ENCODE measurements at regions not wholly inside any gene's neighbourhood (a gene's known extent, or its start where the extent isn't known, plus 50 kb on each side); places are given as distances from the start of the nearest gene placed in this dataset.
"Not testable (repeated sequence)": the region's sequence is repeated elsewhere in the genome, so short reads cannot be mapped to it uniquely, and the experiment has no call there.

DNA sequence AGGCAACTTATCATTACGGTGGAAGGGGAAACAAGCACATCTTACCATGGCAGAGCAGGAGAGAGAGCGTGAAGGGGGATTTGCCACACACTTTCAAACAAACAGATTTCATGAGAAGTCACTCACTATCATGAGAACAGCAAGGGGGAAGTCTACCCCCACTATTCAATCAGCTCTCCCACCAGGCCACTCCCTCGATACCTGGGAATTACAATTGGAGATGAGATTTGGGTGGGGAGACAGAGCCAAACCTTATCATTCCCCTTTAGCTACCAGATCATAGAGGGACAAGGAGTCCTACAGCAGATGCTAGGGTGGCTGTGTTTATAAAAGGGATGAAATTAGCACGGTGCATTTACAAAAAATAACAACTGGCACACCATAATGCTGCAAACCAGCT, 2149.4 kb upstream of the ACO1 start:
- no peak overlapping the region for H3K4me3 Mint-ChIP-seq
- CTCF ChIA-PET: no interaction called here
- no peak overlapping the region for H3K27ac Mint-ChIP-seq
- no peaks in the 10 kb centered on the region for H3K36me3 Mint-ChIP-seq
- DNase-seq: no peak
- H3K4me1 Mint-ChIP-seq: no peaks in the 10 kb centered on the region
- H3K9me3 Mint-ChIP-seq: no peaks in the 10 kb centered on the region
- H3K27me3 Mint-ChIP-seq: no peaks in the 10 kb centered on the region

DNA sequence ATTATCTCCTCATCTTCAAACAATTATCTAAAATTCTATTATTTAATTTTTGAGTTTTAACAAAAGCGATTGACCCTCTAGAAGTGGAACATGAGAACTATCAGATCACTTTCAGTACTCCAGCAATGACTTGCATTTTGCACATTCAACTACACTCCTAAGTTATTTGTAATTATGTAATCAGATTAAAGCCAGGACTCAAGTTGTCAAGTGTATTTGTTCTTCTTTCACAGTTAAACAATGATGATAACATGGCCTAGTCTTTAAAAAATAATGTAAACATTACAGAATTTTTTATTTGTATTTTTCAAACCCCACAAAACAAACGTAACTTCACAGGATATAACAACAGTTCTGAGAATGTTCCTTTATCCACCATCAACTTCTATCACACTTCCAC, 2148.9 kb upstream of the ACO1 start:
- DNase-seq: no peak
- no peak overlapping the region for H3K4me3 Mint-ChIP-seq
- H3K27ac Mint-ChIP-seq: no peak overlapping the region
- CTCF ChIA-PET: no interaction called here
- no peaks in the 10 kb centered on the region for H3K27me3 Mint-ChIP-seq
- H3K36me3 Mint-ChIP-seq: no peaks in the 10 kb centered on the region
- no peaks in the 10 kb centered on the region for H3K4me1 Mint-ChIP-seq
- no peaks in the 10 kb centered on the region for H3K9me3 Mint-ChIP-seq

GRCh38 chr9:30239878-30240277, 2144.6 kb upstream of the ACO1 start:
- H3K4me1 Mint-ChIP-seq: no peaks in the 10 kb centered on the region
- CTCF ChIA-PET: no interaction called here
- H3K36me3 Mint-ChIP-seq: no peaks in the 10 kb centered on the region

DNA sequence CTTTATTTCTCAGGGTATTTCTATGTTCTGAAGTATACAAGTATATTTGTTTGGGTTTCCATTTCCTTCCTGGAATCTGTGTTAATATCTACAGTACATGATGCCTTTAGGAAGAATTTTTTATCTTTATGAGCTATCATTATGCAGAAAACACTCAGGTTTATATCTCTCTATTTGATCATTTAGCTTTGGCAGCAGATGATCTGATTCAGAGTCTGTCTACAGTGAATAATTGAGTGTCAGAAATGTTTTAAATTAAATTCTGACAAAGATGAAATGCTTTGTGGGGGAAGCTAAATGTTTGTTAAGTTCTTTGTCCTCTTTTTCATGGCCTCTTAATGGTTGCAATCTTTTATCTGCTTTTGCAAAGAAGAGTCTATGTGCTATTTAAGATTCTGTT, 2141.0 kb upstream of the ACO1 start:
- Mint-ChIP-seq H3K27me3 (no peaks in the 10 kb centered on the region), H3K27ac (no peak overlapping the region), H3K4me1 (no peaks in the 10 kb centered on the region), H3K36me3 (no peaks in the 10 kb centered on the region), H3K9me3 (no peaks in the 10 kb centered on the region), H3K4me3 (no peak overlapping the region)
- CTCF ChIA-PET: no interaction called here
- DNase-seq: no peak

More at GRCh38 chr9:30239878-30240277, 2144.6 kb upstream of the ACO1 start:
- Mint-ChIP-seq H3K9me3 (no peaks in the 10 kb centered on the region), H3K4me3 (no peak overlapping the region), H3K27ac (no peak overlapping the region), H3K27me3 (no peaks in the 10 kb centered on the region)
- DNase-seq: no peak

- Mint-ChIP-seq H3K4me1 (no peaks in the 10 kb centered on the region), H3K9me3 (no peaks in the 10 kb centered on the region), H3K4me3 (no peak overlapping the region), H3K36me3 (no peaks in the 10 kb centered on the region), H3K27ac (no peak overlapping the region), H3K27me3 (no peaks in the 10 kb centered on the region)
- CTCF ChIA-PET: no interaction called here
- DNase-seq: no peak
Measured at GRCh38 chr9:30244877-30245276, 2139.6 kb upstream of the ACO1 start.

- H3K27ac Mint-ChIP-seq: no peak overlapping the region
- H3K36me3 Mint-ChIP-seq: no peaks in the 10 kb centered on the region
- no peaks in the 10 kb centered on the region for H3K9me3 Mint-ChIP-seq
- H3K27me3 Mint-ChIP-seq: no peaks in the 10 kb centered on the region
- H3K4me1 Mint-ChIP-seq: no peaks in the 10 kb centered on the region
- DNase-seq: no peak
- H3K4me3 Mint-ChIP-seq: no peak overlapping the region
- CTCF ChIA-PET: no interaction called here
Measured at GRCh38 chr9:30250872-30251271, 2133.6 kb upstream of the ACO1 start.

DNA sequence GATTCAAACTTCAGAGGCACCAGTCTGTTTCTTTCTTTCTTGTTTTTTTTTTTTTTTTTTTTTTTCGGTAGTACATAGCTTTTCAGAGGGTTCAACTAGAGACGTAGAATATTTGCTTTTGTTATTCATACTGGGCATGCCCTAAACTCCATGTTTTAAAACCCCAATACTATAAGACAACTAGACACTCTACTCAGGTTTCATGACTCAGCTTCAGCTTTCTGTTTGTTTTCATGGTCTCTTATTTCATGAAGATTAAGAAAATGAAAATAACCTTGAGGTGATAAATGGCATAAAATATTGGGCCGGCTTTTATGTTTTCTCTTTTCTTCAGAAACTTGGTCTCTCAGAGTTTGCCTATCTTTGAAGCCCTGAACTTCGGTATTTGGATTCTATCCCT, 2126.3 kb upstream of the ACO1 start:
- Mint-ChIP-seq H3K9me3 (peaks cover 4% of the 10 kb centered on the region), H3K36me3 (no peaks in the 10 kb centered on the region), H3K27ac (no peak overlapping the region), H3K27me3 (no peaks in the 10 kb centered on the region), H3K4me1 (no peaks in the 10 kb centered on the region), H3K4me3 (no peak overlapping the region)
- no peak for DNase-seq
- CTCF ChIA-PET: interaction anchor here (0.7 kb wide), 1 partner anchor 285 kb away, joined by 3 read pairs; no protein-coding TSS in a partner anchor

DNA sequence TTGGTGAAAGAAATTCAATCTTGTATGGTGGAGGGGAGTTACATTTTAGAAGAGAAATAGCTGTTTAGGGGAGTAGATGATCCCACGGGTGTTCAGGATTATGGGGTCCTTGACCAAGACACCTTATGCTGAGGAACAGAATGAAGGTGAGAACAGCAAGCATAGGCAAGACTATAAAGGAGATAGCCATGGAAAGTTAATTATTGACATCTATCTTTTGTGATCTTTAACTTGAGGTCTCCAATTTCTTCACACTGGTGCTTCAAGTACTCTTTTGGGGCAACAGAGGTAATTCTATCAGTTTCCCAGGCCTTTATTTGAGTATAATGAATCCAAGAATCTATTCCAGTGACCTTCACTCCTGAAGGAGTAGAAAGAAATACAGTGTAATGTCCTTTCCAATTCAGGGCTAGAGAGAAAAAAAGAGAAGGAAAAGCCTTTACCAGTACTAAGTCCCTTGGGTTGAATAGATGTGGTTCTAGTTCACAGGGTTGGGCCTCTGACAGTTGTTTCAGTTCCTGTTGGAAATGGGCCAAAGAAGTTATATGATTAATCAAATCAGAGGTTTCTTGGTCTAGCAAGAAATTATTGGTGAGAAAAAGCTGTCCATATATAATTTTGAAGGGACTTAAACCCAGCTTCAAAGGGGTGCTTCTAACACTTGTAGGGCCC, 2104.1 kb upstream of the ACO1 start:
- Mint-ChIP-seq H3K36me3 (no peaks in the 10 kb centered on the region), H3K4me3 (no peak overlapping the region), H3K9me3 (peaks cover 6% of the 10 kb centered on the region), H3K27ac (no peak overlapping the region), H3K4me1 (no peaks in the 10 kb centered on the region), H3K27me3 (no peaks in the 10 kb centered on the region)
- no peak for DNase-seq
- CTCF ChIA-PET: no interaction called here

GRCh38 chr9:30289435-30289834, 2095.0 kb upstream of the ACO1 start:
- Mint-ChIP-seq H3K27me3 (no peaks in the 10 kb centered on the region), H3K27ac (no peak overlapping the region), H3K9me3 (no peaks in the 10 kb centered on the region), H3K4me1 (no peaks in the 10 kb centered on the region), H3K36me3 (no peaks in the 10 kb centered on the region), H3K4me3 (no peak overlapping the region)
- CTCF ChIA-PET: interaction anchor here (0.6 kb wide), 1 partner anchor 230 kb away, joined by 3 read pairs; no protein-coding TSS in a partner anchor
- no peak for DNase-seq

GRCh38 chr9:30292026-30292425, 2092.4 kb upstream of the ACO1 start:
- not testable (repeated sequence) for H3K4me1 Mint-ChIP-seq, H3K27ac Mint-ChIP-seq, H3K36me3 Mint-ChIP-seq, H3K27me3 Mint-ChIP-seq, H3K4me3 Mint-ChIP-seq, DNase-seq, H3K9me3 Mint-ChIP-seq
- CTCF ChIA-PET: interaction anchor here (0.7 kb wide), 1 partner anchor 9 kb away, joined by 3 read pairs; no protein-coding TSS in a partner anchor

DNA sequence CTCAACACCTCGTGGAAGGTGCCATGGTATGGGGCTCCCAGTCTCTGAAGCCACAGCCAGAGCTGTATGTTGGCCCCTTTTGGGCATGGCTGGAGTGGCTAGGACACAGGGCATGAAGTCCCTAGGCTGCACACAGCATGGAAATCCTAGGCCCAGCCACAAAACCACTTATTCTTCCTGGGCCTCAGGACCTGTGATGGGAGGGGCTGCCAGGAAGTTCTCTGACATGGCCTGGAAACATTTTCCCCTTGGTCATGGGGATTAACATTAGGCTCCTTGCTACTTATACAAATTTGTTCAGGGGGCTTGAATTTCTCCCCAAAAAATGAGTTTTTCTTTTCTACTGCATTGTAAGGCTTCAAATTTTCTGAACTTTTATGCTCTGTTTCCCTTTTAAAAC, 2091.2 kb upstream of the ACO1 start:
- no peak overlapping the region for H3K27ac Mint-ChIP-seq
- H3K36me3 Mint-ChIP-seq: no peaks in the 10 kb centered on the region
- CTCF ChIA-PET: no interaction called here
- no peak overlapping the region for H3K4me3 Mint-ChIP-seq
- H3K4me1 Mint-ChIP-seq: no peaks in the 10 kb centered on the region
- DNase-seq: no peak
- H3K27me3 Mint-ChIP-seq: no peaks in the 10 kb centered on the region
- no peaks in the 10 kb centered on the region for H3K9me3 Mint-ChIP-seq

GRCh38 chr9:30299126-30299780, 2085.2 kb upstream of the ACO1 start:
- Mint-ChIP-seq H3K4me1 (no peaks in the 10 kb centered on the region), H3K9me3 (no peaks in the 10 kb centered on the region), H3K27ac (no peak overlapping the region), H3K4me3 (no peak overlapping the region), H3K36me3 (no peaks in the 10 kb centered on the region), H3K27me3 (no peaks in the 10 kb centered on the region)
- CTCF ChIA-PET: no interaction called here
- DNase-seq: no peak

DNA sequence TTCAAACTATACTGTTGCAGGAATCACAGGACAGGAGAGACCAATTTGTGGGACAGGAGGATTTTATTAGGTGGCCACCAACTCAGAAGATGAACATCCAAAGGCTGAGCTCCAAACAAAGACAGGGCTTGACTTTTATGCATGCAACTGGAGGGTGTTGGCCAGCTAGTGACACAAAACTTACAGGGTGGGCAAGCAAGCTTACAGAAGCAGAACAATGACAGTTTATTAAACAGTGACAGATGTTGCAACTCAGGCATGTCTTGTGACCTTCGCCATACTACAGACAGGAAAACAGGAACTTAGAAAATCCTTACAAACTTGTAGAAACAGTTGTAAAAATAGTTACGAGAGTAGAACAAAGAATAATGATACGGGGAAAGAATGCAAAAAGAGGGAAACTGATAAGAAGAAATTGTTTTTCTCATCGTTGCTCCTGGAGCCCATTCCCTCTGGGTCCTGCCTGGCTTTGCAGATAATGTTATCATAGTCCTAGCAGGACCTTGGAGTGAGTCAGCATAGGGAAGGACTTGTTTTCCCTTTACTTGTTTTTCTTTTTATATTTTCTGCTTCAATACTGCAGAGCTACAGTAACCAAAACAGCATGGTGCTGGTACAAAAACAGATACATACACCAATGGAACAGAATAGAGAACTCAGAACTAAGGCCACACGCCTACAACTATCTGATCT, 2083.0 kb upstream of the ACO1 start:
- H3K36me3 Mint-ChIP-seq: no peaks in the 10 kb centered on the region
- no peaks in the 10 kb centered on the region for H3K27me3 Mint-ChIP-seq
- H3K4me1 Mint-ChIP-seq: no peaks in the 10 kb centered on the region
- H3K4me3 Mint-ChIP-seq: no peak overlapping the region
- H3K27ac Mint-ChIP-seq: no peak overlapping the region
- H3K9me3 Mint-ChIP-seq: peaks cover 2% of the 10 kb centered on the region
- CTCF ChIA-PET: interaction anchor here (1.0 kb wide), 1 partner anchor 9 kb away, joined by 3 read pairs; no protein-coding TSS in a partner anchor
- no peak for DNase-seq

DNA sequence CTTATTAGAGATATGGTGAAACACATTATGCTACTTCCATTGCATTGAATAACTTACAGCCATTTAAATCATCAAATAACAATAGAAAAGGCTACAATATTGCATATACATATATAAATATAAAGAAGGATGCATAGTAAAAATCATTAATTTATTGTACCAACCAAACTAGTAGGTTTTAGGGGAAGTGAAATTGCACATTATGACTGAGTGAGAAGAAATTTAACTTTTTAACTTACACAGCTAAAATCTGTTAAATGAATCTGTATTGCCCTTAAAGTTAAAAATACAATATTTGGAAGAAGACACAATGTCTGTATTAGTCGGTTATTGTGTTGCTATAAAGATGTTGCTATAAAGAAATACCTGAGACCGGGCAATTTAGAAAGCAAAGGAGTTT, 2073.7 kb upstream of the ACO1 start:
- no peaks in the 10 kb centered on the region for H3K4me1 Mint-ChIP-seq
- CTCF ChIA-PET: no interaction called here
- H3K27ac Mint-ChIP-seq: no peak overlapping the region
- DNase-seq: no peak
- no peaks in the 10 kb centered on the region for H3K27me3 Mint-ChIP-seq
- H3K36me3 Mint-ChIP-seq: no peaks in the 10 kb centered on the region
- H3K9me3 Mint-ChIP-seq: no peaks in the 10 kb centered on the region
- no peak overlapping the region for H3K4me3 Mint-ChIP-seq

DNA sequence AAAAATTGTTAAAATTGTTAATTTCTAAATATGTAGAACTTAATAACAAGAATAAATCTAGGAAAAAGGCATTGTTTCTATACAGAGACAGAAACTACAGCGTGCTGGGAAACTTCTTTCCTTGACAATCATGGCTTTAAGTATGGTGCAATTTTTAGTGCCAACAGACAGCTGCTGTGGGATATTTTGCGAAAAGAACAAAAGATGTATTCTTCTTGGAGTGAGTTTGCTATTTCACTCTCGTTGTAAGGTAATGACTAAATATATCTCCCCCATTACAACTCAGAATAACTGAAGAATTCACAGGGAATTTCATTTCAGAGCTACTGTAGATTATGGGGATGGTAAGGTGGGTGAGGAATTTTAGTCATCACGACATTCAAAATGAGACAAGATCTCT, 2055.0 kb upstream of the ACO1 start:
- CTCF ChIA-PET: no interaction called here
- no peaks in the 10 kb centered on the region for H3K27me3 Mint-ChIP-seq
- DNase-seq: no peak
- H3K4me1 Mint-ChIP-seq: no peaks in the 10 kb centered on the region
- H3K4me3 Mint-ChIP-seq: no peak overlapping the region
- H3K27ac Mint-ChIP-seq: no peak overlapping the region
- no peaks in the 10 kb centered on the region for H3K36me3 Mint-ChIP-seq
- no peaks in the 10 kb centered on the region for H3K9me3 Mint-ChIP-seq

Measured in activated naive CD4-positive, alpha-beta T cell treated with anti-CD3 and anti-CD28 coated beads, Interleukin-2, amount 10 ng/mL, durations not matched to agents 7 days and 5 days (primary cell).